GM23248 (cell line): ENCODE measurements at regions not wholly inside any gene's neighbourhood (a gene's known extent, or its start where the extent isn't known, plus 50 kb on each side); places are given as distances from the start of the nearest gene placed in this dataset.

Experiments used
- DNase-seq: peaks from one replicate; pipeline ENCODE4 v3.0.0-alpha.2; 2015
- H2AFZ ChIP-seq: fragments of 200-600 bp; sonication (generic); 2 replicates; pipeline ENCODE4 v1.6.1; 2016; ENCODE audit warnings: antibody characterized with exemption
- H3F3A ChIP-seq: fragments of 200-600 bp; sonication (generic); 2 replicates; pipeline ENCODE4 v1.6.1; 2016; ENCODE audit warnings: mild to moderate bottlenecking, antibody characterized with exemption, mixed run types; ENCODE audit not compliant: insufficient read depth
- H3K27ac ChIP-seq: fragments of 200-600 bp; sonication (generic); 2 replicates; pipeline ENCODE4 v1.5.1; 2016; ENCODE audit warnings: mild to moderate bottlenecking
- H3K27me3 ChIP-seq: fragments of 200-600 bp; sonication (generic); replicated peaks from 2 replicates; pipeline ENCODE4 v1.6.1; 2016; ENCODE audit warnings: mild to moderate bottlenecking; ENCODE audit not compliant: insufficient read depth
- H3K36me3 ChIP-seq: fragments of 200-600 bp; sonication (generic); 2 replicates; pipeline ENCODE4 v1.6.1; 2016; ENCODE audit warnings: low read depth, mild to moderate bottlenecking
- H3K4me1 ChIP-seq: fragments of 200-600 bp; sonication (generic); 2 replicates; pipeline ENCODE4 v1.6.1; 2016; ENCODE audit warnings: mild to moderate bottlenecking; ENCODE audit not compliant: insufficient read depth
- H3K4me2 ChIP-seq: fragments of 200-600 bp; sonication (generic); one replicate; pipeline ENCODE4 v1.6.1; 2016; ENCODE audit warnings: mild to moderate bottlenecking; ENCODE audit not compliant: unreplicated experiment
- H3K4me3 ChIP-seq: fragments of 200-600 bp; sonication (generic); 2 replicates; pipeline ENCODE4 v1.5.1; 2016; ENCODE audit warnings: mild to moderate bottlenecking
- H3K79me2 ChIP-seq: fragments of 200-600 bp; sonication (generic); 2 replicates; pipeline ENCODE4 v1.6.1; 2016; ENCODE audit warnings: mild to moderate bottlenecking; ENCODE audit not compliant: insufficient read depth
- H3K9ac ChIP-seq: fragments of 200-600 bp; sonication (generic); 2 replicates; pipeline ENCODE4 v1.6.1; 2016; ENCODE audit warnings: mild to moderate bottlenecking
- H3K9me2 ChIP-seq: fragments of 200-600 bp; sonication (generic); 2 replicates; pipeline ENCODE4 v1.6.1; 2016; ENCODE audit warnings: mixed run types, mild to moderate bottlenecking, moderate library complexity; ENCODE audit not compliant: insufficient read depth
- H3K9me3 ChIP-seq: fragments of 200-600 bp; sonication (generic); one replicate; pipeline ENCODE4 v1.6.1; 2017; ENCODE audit warnings: low read depth
- H4K20me1 ChIP-seq: fragments of 200-600 bp; sonication (generic); 2 replicates; pipeline ENCODE4 v1.6.0; 2016; ENCODE audit not compliant: insufficient read depth
- EZH2 ChIP-seq: fragments of 200-600 bp; sonication (generic); IDR thresholded peaks from 2 replicates; pipeline ENCODE4 v1.6.1; 2018; ENCODE audit warnings: antibody characterized with exemption, mild to moderate bottlenecking; ENCODE audit not compliant: insufficient read depth, poor library complexity, severe bottlenecking
- EZH2phosphoT487 ChIP-seq: fragments of 200-600 bp; sonication (generic); IDR thresholded peaks from 2 replicates; pipeline ENCODE4 v1.6.1; 2018; ENCODE audit warnings: antibody characterized with exemption, moderate library complexity, mild to moderate bottlenecking, low read depth; ENCODE audit not compliant: insufficient read depth
- WGBS, 2 experiments: methylation state at CpG; one replicate each; pipeline ENCODE4 v1.1.6; 2015 to 2017; ENCODE audit warnings: low lambda C conversion rate in 2 of 2, low coverage in 1 of 2; ENCODE audit errors: missing lambda C conversion rate in 2 of 2; 5-methylcytosine and 5-hydroxymethylcytosine counted together
- in situ Hi-C: fragments of 300-500 bp; cut with MboI; formaldehyde crosslinking; loops from 2 replicates; pipeline ENCODE4 v1.15.0; 2020

DNA sequence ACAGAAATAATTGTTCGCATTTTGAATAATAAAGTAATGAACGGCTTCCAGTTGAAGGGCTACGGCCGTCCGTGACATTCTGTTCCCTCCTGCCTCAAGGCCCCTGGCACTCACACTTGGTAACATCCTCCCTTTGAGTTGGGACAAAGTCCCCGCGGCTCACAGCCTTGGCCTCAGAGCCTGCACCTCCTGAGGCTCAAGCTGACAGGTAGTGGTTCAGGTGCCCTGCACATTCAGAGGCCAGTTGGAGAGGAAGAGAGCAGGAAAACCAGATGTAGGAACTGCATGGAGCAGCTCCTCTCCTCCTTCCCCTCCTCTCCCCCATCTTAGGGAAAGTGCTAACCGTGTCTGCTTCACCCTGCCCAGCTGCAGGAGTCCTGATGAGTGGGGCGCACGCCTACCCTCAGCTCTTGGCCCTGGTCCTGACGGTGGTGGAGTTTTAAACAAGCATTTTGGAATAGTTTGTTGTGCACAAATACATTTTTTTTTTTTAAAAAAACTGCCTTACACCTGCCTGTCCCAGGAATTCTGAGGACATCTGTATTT, 393.1 kb downstream of the SMOC2 start:
- in situ Hi-C loops = no loop called here

DNA sequence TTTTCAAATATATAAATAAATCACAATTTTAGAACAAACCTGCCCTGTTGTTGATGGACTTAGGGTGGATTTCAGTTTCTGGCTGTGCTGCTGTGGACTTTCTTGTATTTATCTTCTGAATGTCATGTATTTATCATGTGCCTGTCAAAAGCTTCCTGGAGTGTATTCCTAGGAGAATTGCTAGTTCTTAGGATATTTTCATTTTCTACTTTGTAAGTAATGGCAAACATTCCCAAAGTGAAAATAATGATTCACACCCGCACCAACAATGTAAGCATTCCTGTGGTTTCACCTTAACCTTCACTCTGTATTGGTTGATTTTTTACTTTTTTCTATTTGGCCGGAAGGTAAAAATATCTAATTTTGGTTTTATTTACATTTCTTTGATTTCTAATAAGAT, 387.8 kb downstream of the SMOC2 start:
- no peaks in the 10 kb centered on the region for H3K79me2 ChIP-seq
- no peak overlapping the region for H3K4me2 ChIP-seq
- no peaks in the 10 kb centered on the region for H3K27me3 ChIP-seq
- no peaks in the 10 kb centered on the region for H4K20me1 ChIP-seq
- in situ Hi-C loops = no loop called here
- no peak overlapping the region for H3K4me3 ChIP-seq
- DNase-seq = no peak
- no peaks in the 10 kb centered on the region for H3F3A ChIP-seq
- H3K9ac ChIP-seq = no peak overlapping the region
- H3K9me2 ChIP-seq = no peaks in the 10 kb centered on the region
- WGBS, 2 experiments = 36 to 51% methylated on average over 2 of the region's 2 CpGs
- no peak overlapping the region for H3K27ac ChIP-seq
- no peak for TF ChIP-seq EZH2
- no peak for TF ChIP-seq EZH2phosphoT487
- H2AFZ ChIP-seq = no peak overlapping the region
- H3K9me3 ChIP-seq = no peaks in the 10 kb centered on the region
- no peaks in the 10 kb centered on the region for H3K36me3 ChIP-seq
- H3K4me1 ChIP-seq = no peaks in the 10 kb centered on the region

More for the DNA sequence above, 393.1 kb downstream of the SMOC2 start:
- no peak overlapping the region for H3K4me3 ChIP-seq
- H3F3A ChIP-seq = no peaks in the 10 kb centered on the region
- H3K79me2 ChIP-seq = no peaks in the 10 kb centered on the region
- DNase-seq = no peak
- H2AFZ ChIP-seq = no peak overlapping the region
- no peaks in the 10 kb centered on the region for H3K9me3 ChIP-seq
- H3K4me1 ChIP-seq = no peaks in the 10 kb centered on the region
- H3K27ac ChIP-seq = no peak overlapping the region
- no peaks in the 10 kb centered on the region for H4K20me1 ChIP-seq
- H3K4me2 ChIP-seq = no peak overlapping the region
- H3K36me3 ChIP-seq = no peaks in the 10 kb centered on the region
- no peaks in the 10 kb centered on the region for H3K9me2 ChIP-seq
- no peak overlapping the region for H3K9ac ChIP-seq
- WGBS, 2 experiments = 49 to 50% methylated on average over 11 of the region's 11 CpGs
- H3K27me3 ChIP-seq = no peaks in the 10 kb centered on the region
- no peak for TF ChIP-seq EZH2
- TF ChIP-seq EZH2phosphoT487 = no peak

DNA sequence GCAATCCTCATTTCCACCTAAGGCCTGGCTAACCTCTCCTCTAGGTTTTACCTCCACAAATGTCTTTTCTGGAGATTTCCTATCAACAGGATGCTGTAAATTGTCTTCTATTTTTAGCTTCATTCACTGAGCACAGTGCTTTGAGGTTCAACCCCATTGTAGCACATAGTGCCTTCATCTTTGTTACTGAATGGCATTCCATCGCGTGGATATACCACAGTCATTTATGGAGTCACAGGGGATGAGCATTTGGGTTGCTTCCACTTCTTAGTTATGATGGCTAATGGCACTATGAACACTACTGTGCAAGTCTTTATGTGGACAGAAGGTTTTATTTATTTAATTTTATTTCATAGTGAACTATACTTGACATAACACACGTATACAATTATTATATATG, 387.1 kb downstream of the SMOC2 start:
- no peak overlapping the region for H2AFZ ChIP-seq

DNA sequence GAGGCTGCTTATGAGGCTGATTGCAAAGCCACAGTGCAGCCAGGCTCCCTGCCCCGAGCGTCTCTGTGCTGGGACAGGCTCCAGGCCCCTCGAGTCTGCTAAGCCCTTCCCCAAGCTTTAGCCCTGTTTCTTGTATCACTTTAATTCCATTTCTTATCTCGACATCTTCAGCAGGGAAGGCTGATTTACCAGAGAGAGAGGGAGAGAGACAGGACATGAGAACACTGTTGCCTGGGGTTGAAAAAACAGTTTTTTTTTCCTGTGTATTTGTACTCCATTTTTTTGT, 386.5 kb downstream of the SMOC2 start:
- Histone ChIP-seq H3K4me1 (no peaks in the 10 kb centered on the region), H3K79me2 (no peaks in the 10 kb centered on the region), H3F3A (no peaks in the 10 kb centered on the region), H3K27me3 (no peaks in the 10 kb centered on the region), H3K27ac (no peak overlapping the region), H4K20me1 (no peaks in the 10 kb centered on the region), H3K9me2 (no peaks in the 10 kb centered on the region), H3K9ac (no peak overlapping the region), H2AFZ (no peak overlapping the region), H3K4me2 (no peak overlapping the region), H3K36me3 (no peaks in the 10 kb centered on the region), H3K4me3 (no peak overlapping the region), H3K9me3 (no peaks in the 10 kb centered on the region)
- in situ Hi-C loops = no loop called here
- WGBS, 2 experiments = 5% methylated on average over 4 of the region's 4 CpGs
- DNase-seq = no peak
- TF ChIP-seq EZH2phosphoT487 = no peak
- TF ChIP-seq EZH2 = no peak

More for the DNA sequence above, 387.1 kb downstream of the SMOC2 start:
- no peak overlapping the region for H3K9ac ChIP-seq
- H3F3A ChIP-seq = no peaks in the 10 kb centered on the region
- WGBS, 2 experiments = 43% methylated on average over 3 of the region's 3 CpGs
- H3K9me3 ChIP-seq = no peaks in the 10 kb centered on the region
- no peak overlapping the region for H3K27ac ChIP-seq
- H4K20me1 ChIP-seq = no peaks in the 10 kb centered on the region
- no peak overlapping the region for H3K4me3 ChIP-seq
- TF ChIP-seq EZH2phosphoT487 (no peak), EZH2 (no peak)
- H3K79me2 ChIP-seq = no peaks in the 10 kb centered on the region
- in situ Hi-C loops = no loop called here
- H3K9me2 ChIP-seq = no peaks in the 10 kb centered on the region
- H3K27me3 ChIP-seq = no peaks in the 10 kb centered on the region
- H3K4me2 ChIP-seq = no peak overlapping the region
- DNase-seq = no peak
- H3K36me3 ChIP-seq = no peaks in the 10 kb centered on the region
- no peaks in the 10 kb centered on the region for H3K4me1 ChIP-seq
